Gastrocnemius medialis (tissue), 4 donors: ENCODE measurements at regions not wholly inside any gene's neighbourhood (a gene's known extent, or its start where the extent isn't known, plus 50 kb on each side); places are given as distances from the start of the nearest gene placed in this dataset.

Source experiments
- ATAC-seq, 2 donors: fragments of 150-250 bp; one replicate each; pipeline ENCODE4 v1.9.1; 2016
- DNase-seq, 2 donors: peaks; one replicate each; pipeline ENCODE4 v3.0.0-alpha.2; 2019
- H3K27ac ChIP-seq, 4 donors: fragments of 200-600 bp; sonication (generic); 1 replicate in 1 of 4; 2 replicates in 3 of 4; pipeline ENCODE4 v1.5.1; 2016 to 2018; ENCODE audit warnings: mild to moderate bottlenecking in 2 of 4, moderate library complexity in 1 of 4
- H3K27me3 ChIP-seq, 3 donors: fragments of 200-600 bp; sonication (generic) in 2 of 3; 1 replicate in 1 of 3; 2 replicates in 2 of 3; pipeline versions ENCODE4 v1.5.1 to v1.6.0; 2016 to 2019; ENCODE audit warnings: mild to moderate bottlenecking in 1 of 3, moderate library complexity in 1 of 3
- H3K36me3 ChIP-seq, 2 donors: fragments of 200-600 bp; sonication (generic) in 1 of 2; one replicate each; pipeline ENCODE4 v1.5.1; 2017 to 2018
- H3K4me1 ChIP-seq, 2 donors: fragments of 200-600 bp; sonication (generic) in 1 of 2; one replicate each; pipeline ENCODE4 v1.5.1; 2016 to 2017; ENCODE audit warnings: mild to moderate bottlenecking in 2 of 2
- H3K4me3 ChIP-seq, 4 donors: fragments of 200-600 bp; sonication (generic) in 3 of 4; 1 replicate in 1 of 4; 2 replicates in 3 of 4; pipeline ENCODE4 v1.5.1; 2016 to 2019; ENCODE audit warnings: mild to moderate bottlenecking in 2 of 4
- H3K9me3 ChIP-seq, 3 donors: fragments of 200-600 bp; sonication (generic) in 2 of 3; 1 replicate in 1 of 3; 2 replicates in 2 of 3; pipeline ENCODE4 v1.5.1; 2016 to 2019
- POLR2A ChIP-seq, 2 donors: fragments of 450-650 bp; IDR thresholded peaks; one replicate each; pipeline ENCODE4 v1.6.1; 2017; ENCODE audit warnings: antibody characterized with exemption in 2 of 2, mild to moderate bottlenecking in 2 of 2, moderate library complexity in 2 of 2
- in situ Hi-C, 4 donors: fragments of 200-750 bp; cut with MboI; loops; one replicate each; pipeline versions ENCODE4 v1.15.0 to v1.8.0; 2017; ENCODE audit warnings: low sequenced_read_pairs in 4 of 4
- intact Hi-C: fragments of 100-400 bp; cut with DNase I; formaldehyde crosslinking; loops from one replicate; pipeline ENCODE4 v1.15.1; 2023; ENCODE audit warnings: low total_unique reads
- TF ChIP-seq, protein P1 (sequence below), 5 experiments: fragments of 450-650 bp in 3 of 5; fragments of 200-600 bp in 2 of 5; sonication (generic) in 2 of 5; IDR thresholded peaks in 4 of 5; conservative IDR thresholded peaks in 1 of 5; 1 replicate in 4 of 5; 2 replicates in 1 of 5; pipeline ENCODE4 v1.5.1; 2016 to 2019; ENCODE audit warnings: antibody characterized with exemption in 5 of 5, mild to moderate bottlenecking in 3 of 5, moderate library complexity in 3 of 5

DNA sequence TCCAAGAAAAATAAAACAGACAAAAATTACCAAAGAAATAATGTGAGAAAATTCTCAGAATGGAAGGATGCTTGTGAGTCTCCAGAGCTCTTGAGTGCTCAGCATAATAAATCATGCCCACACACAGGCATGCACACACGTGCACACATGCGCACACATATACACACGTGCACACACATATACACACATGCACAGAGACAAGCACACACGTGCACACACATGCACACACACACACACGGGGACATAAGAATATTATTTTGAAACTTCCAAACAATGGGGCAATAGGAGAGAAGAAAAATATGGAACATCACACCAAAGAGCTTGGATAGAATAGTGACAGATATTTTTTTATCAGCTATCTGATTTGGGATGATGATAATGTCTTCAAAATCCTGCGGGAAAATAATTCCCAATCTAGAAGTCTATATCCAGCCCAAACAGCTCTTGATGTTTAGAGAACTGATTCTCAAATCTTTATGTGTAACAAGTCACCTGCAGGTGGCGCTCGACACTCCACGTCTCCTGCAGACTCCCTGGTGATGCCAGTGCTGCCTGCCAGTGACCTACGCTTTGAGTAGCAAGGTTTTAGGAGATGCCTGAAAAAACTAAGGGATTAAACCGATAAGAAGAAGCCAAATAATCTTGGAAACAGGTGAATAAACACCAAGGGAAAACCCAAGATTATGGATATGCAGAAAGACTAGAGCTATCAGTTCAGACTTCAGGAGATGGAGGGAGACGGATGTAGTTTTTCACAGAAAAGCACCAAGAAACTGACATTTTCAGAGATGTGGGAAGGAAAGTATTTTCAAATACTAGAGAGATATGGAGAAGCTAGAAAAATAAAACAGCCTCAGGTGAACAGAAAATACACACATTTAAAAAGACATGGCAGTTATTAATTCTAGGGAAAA, 743.6 kb downstream of the ETS1 start:
- H3K27ac ChIP-seq: no peak overlapping the region
- H3K9me3 ChIP-seq: no peaks in the 10 kb centered on the region
- DNase-seq (no peak), ATAC-seq (no peak)
- no peak overlapping the region for H3K4me3 ChIP-seq
- H3K36me3 ChIP-seq: no peaks in the 10 kb centered on the region
- TF ChIP-seq POLR2A (IDR thresholded peaks at IDR 0.05): no peak
- TF ChIP-seq, protein P1, sequence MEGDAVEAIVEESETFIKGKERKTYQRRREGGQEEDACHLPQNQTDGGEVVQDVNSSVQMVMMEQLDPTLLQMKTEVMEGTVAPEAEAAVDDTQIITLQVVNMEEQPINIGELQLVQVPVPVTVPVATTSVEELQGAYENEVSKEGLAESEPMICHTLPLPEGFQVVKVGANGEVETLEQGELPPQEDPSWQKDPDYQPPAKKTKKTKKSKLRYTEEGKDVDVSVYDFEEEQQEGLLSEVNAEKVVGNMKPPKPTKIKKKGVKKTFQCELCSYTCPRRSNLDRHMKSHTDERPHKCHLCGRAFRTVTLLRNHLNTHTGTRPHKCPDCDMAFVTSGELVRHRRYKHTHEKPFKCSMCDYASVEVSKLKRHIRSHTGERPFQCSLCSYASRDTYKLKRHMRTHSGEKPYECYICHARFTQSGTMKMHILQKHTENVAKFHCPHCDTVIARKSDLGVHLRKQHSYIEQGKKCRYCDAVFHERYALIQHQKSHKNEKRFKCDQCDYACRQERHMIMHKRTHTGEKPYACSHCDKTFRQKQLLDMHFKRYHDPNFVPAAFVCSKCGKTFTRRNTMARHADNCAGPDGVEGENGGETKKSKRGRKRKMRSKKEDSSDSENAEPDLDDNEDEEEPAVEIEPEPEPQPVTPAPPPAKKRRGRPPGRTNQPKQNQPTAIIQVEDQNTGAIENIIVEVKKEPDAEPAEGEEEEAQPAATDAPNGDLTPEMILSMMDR (IDR thresholded peaks at IDR 0.05 in 4 of 5, conservative IDR thresholded peaks at IDR 0.05 in 1 of 5): peak in 3 of 5 experiments; percentile 14 to 50 (median 42)
- intact Hi-C loops (no loop called here), in situ Hi-C loops (no loop called here)
- H3K4me1 ChIP-seq: no peaks in the 10 kb centered on the region
- no peaks in the 10 kb centered on the region for H3K27me3 ChIP-seq

GRCh38 chr11:127825183-127825582, 762.2 kb downstream of the ETS1 start:
- no peaks in the 10 kb centered on the region for H3K36me3 ChIP-seq
- intact Hi-C loops: no loop called here

GRCh38 chr11:127818625-127819024, 768.7 kb downstream of the ETS1 start:
- intact Hi-C loops (no loop called here), in situ Hi-C loops (no loop called here)
- Histone ChIP-seq H3K27me3 (no peaks in the 10 kb centered on the region), H3K9me3 (no peaks in the 10 kb centered on the region), H3K36me3 (no peaks in the 10 kb centered on the region), H3K4me3 (no peak overlapping the region), H3K4me1 (no peaks in the 10 kb centered on the region), H3K27ac (no peak overlapping the region)
- ATAC-seq: no peak
- DNase-seq: no peak
- TF ChIP-seq POLR2A (IDR thresholded peaks at IDR 0.05): no peak
- TF ChIP-seq, protein P1 (IDR thresholded peaks at IDR 0.05 in 4 of 5, conservative IDR thresholded peaks at IDR 0.05 in 1 of 5): no peak

More at GRCh38 chr11:127825183-127825582, 762.2 kb downstream of the ETS1 start:
- ATAC-seq (no peak), DNase-seq (no peak)
- in situ Hi-C loops: no loop called here
- H3K4me1 ChIP-seq: no peaks in the 10 kb centered on the region
- TF ChIP-seq POLR2A (IDR thresholded peaks at IDR 0.05): no peak
- TF ChIP-seq, protein P1 (IDR thresholded peaks at IDR 0.05 in 4 of 5, conservative IDR thresholded peaks at IDR 0.05 in 1 of 5): no peak
- H3K27ac ChIP-seq: no peak overlapping the region
- H3K4me3 ChIP-seq: no peak overlapping the region
- H3K27me3 ChIP-seq: no peaks in the 10 kb centered on the region
- H3K9me3 ChIP-seq: no peaks in the 10 kb centered on the region

DNA sequence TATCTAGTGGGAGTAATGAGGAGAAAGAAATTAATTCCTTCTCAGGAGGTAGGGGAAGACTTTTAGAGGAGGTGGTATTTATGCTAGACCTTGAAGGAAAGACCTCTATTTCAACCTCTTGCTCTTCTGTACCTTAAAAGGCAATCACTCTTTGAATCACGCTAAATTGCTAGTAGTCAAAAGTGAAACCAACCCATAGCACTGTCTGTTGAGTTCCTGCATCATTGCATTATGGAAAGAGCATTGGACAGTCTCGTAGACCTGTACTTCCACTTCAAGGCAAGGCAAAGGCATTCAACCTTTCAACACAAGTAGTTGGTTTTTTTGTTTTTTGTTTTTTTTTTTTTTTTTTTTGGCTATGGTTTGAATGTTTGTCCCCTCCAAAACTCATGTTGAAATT, 770.4 kb downstream of the ETS1 start:
- Histone ChIP-seq H3K27me3 (no peaks in the 10 kb centered on the region), H3K4me3 (no peak overlapping the region), H3K36me3 (no peaks in the 10 kb centered on the region), H3K4me1 (no peaks in the 10 kb centered on the region), H3K27ac (no peak overlapping the region), H3K9me3 (no peaks in the 10 kb centered on the region)
- ATAC-seq: no peak
- no peak for DNase-seq
- in situ Hi-C loops: no loop called here
- no peak for TF ChIP-seq POLR2A (IDR thresholded peaks at IDR 0.05)
- TF ChIP-seq, protein P1 (IDR thresholded peaks at IDR 0.05 in 4 of 5, conservative IDR thresholded peaks at IDR 0.05 in 1 of 5): no peak
- intact Hi-C loops: no loop called here
